ENCODE measurements at regions not wholly inside any gene's neighbourhood (a gene's known extent, or its start where the extent isn't known, plus 50 kb on each side); places are given as distances from the start of the nearest gene placed in this dataset.

DNA sequence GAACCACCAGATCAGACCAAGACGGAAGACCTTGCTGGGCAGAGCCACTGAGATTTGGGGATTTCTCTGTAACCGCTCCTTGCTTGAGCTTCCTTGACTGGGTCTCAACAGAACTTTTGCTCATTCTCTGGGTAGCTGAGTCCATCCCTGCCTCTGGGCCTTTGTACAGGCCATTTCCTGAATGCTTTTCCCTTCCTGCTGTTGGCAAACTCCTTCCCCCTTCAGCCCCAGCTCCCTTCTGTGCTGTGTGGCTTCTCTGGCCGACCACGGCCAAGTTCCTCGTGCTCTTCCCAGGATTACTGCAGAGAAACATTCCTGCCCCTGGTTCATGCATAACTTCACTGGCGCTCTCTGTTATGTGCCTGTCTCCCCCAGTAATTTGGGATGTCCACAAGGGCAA, 150.5 kb upstream of the GPR26 start:
- TF ChIP-seq EZH2 (IDR thresholded peaks at IDR 0.05; ENCODE audit: borderline replicate concordance, low read depth, low read length, severe bottlenecking) = no peak
- TF ChIP-seq, protein P1, sequence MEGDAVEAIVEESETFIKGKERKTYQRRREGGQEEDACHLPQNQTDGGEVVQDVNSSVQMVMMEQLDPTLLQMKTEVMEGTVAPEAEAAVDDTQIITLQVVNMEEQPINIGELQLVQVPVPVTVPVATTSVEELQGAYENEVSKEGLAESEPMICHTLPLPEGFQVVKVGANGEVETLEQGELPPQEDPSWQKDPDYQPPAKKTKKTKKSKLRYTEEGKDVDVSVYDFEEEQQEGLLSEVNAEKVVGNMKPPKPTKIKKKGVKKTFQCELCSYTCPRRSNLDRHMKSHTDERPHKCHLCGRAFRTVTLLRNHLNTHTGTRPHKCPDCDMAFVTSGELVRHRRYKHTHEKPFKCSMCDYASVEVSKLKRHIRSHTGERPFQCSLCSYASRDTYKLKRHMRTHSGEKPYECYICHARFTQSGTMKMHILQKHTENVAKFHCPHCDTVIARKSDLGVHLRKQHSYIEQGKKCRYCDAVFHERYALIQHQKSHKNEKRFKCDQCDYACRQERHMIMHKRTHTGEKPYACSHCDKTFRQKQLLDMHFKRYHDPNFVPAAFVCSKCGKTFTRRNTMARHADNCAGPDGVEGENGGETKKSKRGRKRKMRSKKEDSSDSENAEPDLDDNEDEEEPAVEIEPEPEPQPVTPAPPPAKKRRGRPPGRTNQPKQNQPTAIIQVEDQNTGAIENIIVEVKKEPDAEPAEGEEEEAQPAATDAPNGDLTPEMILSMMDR (IDR thresholded peaks at IDR 0.05; ENCODE audit: borderline replicate concordance, extremely low read depth, low read length, poor library complexity, severe bottlenecking) = no peak
- DNase-seq (no peak), ATAC-seq (ENCODE audit: insufficient read depth, low read depth) (no peak)
- Histone ChIP-seq H3K9ac (ENCODE audit: low read depth, low read length) (no peak overlapping the region), H3K36me3 (ENCODE audit: insufficient read depth, low read length) (no peaks in the 10 kb centered on the region), H3K27ac (ENCODE audit: low read length) (no peak overlapping the region), H3K4me2 (ENCODE audit: insufficient read depth, low read length) (no peak overlapping the region), H2AFZ (ENCODE audit: low read depth, low read length) (no peak overlapping the region), H3K4me3 (ENCODE audit: low read depth in 1 of 2, low read length in 2 of 2) (no peak overlapping the region), H3K9me3 (ENCODE audit: insufficient read depth, low read length, severe bottlenecking) (no peaks in the 10 kb centered on the region), H3K27me3 (ENCODE audit: insufficient read depth, low read length, poor library complexity) (no peaks in the 10 kb centered on the region), H3K79me2 (ENCODE audit: insufficient read depth, low read length) (no peaks in the 10 kb centered on the region), H4K20me1 (ENCODE audit: insufficient read depth, low read length) (no peaks in the 10 kb centered on the region), H3K4me1 (ENCODE audit: insufficient read depth, low read length) (no peaks in the 10 kb centered on the region)

GRCh38 chr10:123516291-123516690, 149.9 kb upstream of the GPR26 start:
- DNase-seq = no peak
- no peaks in the 10 kb centered on the region for H3K36me3 ChIP-seq (ENCODE audit: insufficient read depth, low read length)
- H3K27me3 ChIP-seq (ENCODE audit: insufficient read depth, low read length, poor library complexity) = no peaks in the 10 kb centered on the region

DNA sequence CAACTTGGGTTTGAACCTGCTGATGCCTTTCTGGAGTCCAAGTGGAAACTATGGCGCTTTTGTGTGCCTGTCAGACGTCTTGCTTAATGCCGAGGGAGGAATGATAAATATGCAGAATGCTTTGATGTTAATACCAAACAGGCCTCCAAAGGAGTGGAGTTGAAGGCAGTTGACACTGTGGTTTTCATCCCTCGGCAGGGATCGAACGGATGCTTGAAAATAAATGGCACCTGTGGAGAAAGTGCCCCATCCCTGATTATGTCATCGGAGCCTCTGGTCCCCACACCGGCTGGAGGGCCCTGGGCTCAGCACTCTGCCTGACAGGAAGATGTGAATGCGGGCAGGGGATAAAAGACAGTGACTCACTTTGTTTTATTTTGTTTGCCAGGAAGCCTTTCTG, 148.7 kb upstream of the GPR26 start:
- no peak overlapping the region for H2AFZ ChIP-seq (ENCODE audit: low read depth, low read length)
- DNase-seq = no peak

More at GRCh38 chr10:123516291-123516690, 149.9 kb upstream of the GPR26 start:
- Histone ChIP-seq H4K20me1 (ENCODE audit: insufficient read depth, low read length) (no peaks in the 10 kb centered on the region), H2AFZ (ENCODE audit: low read depth, low read length) (no peak overlapping the region), H3K9ac (ENCODE audit: low read depth, low read length) (no peak overlapping the region), H3K4me1 (ENCODE audit: insufficient read depth, low read length) (no peaks in the 10 kb centered on the region), H3K9me3 (ENCODE audit: insufficient read depth, low read length, severe bottlenecking) (no peaks in the 10 kb centered on the region), H3K79me2 (ENCODE audit: insufficient read depth, low read length) (no peaks in the 10 kb centered on the region), H3K27ac (ENCODE audit: low read length) (no peak overlapping the region), H3K4me3 (ENCODE audit: low read depth in 1 of 2, low read length in 2 of 2) (no peak overlapping the region), H3K4me2 (ENCODE audit: insufficient read depth, low read length) (no peak overlapping the region)
- TF ChIP-seq EZH2 (IDR thresholded peaks at IDR 0.05; ENCODE audit: borderline replicate concordance, low read depth, low read length, severe bottlenecking) = no peak
- TF ChIP-seq, protein P1 (IDR thresholded peaks at IDR 0.05; ENCODE audit: borderline replicate concordance, extremely low read depth, low read length, poor library complexity, severe bottlenecking) = no peak
- no peak for ATAC-seq (ENCODE audit: insufficient read depth, low read depth)

More for the DNA sequence above, 148.7 kb upstream of the GPR26 start:
- H3K4me2 ChIP-seq (ENCODE audit: insufficient read depth, low read length) = no peak overlapping the region
- H3K4me3 ChIP-seq (ENCODE audit: low read depth in 1 of 2, low read length in 2 of 2) = no peak overlapping the region
- H4K20me1 ChIP-seq (ENCODE audit: insufficient read depth, low read length) = no peaks in the 10 kb centered on the region
- H3K9me3 ChIP-seq (ENCODE audit: insufficient read depth, low read length, severe bottlenecking) = no peaks in the 10 kb centered on the region
- H3K9ac ChIP-seq (ENCODE audit: low read depth, low read length) = no peak overlapping the region
- H3K27me3 ChIP-seq (ENCODE audit: insufficient read depth, low read length, poor library complexity) = no peaks in the 10 kb centered on the region
- no peaks in the 10 kb centered on the region for H3K79me2 ChIP-seq (ENCODE audit: insufficient read depth, low read length)
- H3K36me3 ChIP-seq (ENCODE audit: insufficient read depth, low read length) = no peaks in the 10 kb centered on the region
- ATAC-seq (ENCODE audit: insufficient read depth, low read depth) = no peak
- H3K4me1 ChIP-seq (ENCODE audit: insufficient read depth, low read length) = no peaks in the 10 kb centered on the region
- no peak overlapping the region for H3K27ac ChIP-seq (ENCODE audit: low read length)
- TF ChIP-seq, protein P1 (IDR thresholded peaks at IDR 0.05; ENCODE audit: borderline replicate concordance, extremely low read depth, low read length, poor library complexity, severe bottlenecking) = no peak
- TF ChIP-seq EZH2 (IDR thresholded peaks at IDR 0.05; ENCODE audit: borderline replicate concordance, low read depth, low read length, severe bottlenecking) = no peak

Measured in DND-41 (cell line).